OCI-LY3 (cell line): ENCODE measurements at regions not wholly inside any gene's neighbourhood (a gene's known extent, or its start where the extent isn't known, plus 50 kb on each side); places are given as distances from the start of the nearest gene placed in this dataset.

Source experiments
- EZH2phosphoT487 ChIP-seq: fragments of 200-600 bp; shearing (Covaris generic); IDR thresholded peaks from 2 replicates; pipeline ENCODE4 v1.6.1; 2018; ENCODE audit warnings: antibody characterized with exemption, mixed run types, low read depth
- TF ChIP-seq, protein P1 (sequence below): fragments of 200-600, 300-600 bp; sonication (generic); IDR thresholded peaks from 2 replicates; pipeline ENCODE4 v1.5.1; 2014; ENCODE audit warnings: antibody characterized with exemption, low read length, low read depth

DNA sequence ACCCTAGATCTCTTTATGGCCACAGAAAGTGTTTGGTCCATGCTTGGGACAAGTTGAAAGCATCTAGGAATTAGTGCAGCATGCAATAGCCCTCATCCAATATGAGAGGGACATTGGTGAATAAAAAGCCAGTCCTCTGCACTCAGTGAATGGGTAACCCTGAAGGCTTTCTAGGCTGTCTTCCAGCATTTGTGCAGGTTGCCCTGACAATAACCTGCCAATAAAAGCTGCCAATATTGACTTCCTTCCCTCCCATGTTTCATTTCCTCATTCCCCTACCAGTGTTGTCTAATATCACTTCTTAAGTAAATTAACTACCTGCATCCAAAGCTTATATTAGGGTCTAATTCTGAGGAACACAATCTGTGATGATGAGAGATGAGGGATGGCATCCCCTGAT lies 563.6 kb upstream of the NEGR1 start:
- TF ChIP-seq, protein P1, sequence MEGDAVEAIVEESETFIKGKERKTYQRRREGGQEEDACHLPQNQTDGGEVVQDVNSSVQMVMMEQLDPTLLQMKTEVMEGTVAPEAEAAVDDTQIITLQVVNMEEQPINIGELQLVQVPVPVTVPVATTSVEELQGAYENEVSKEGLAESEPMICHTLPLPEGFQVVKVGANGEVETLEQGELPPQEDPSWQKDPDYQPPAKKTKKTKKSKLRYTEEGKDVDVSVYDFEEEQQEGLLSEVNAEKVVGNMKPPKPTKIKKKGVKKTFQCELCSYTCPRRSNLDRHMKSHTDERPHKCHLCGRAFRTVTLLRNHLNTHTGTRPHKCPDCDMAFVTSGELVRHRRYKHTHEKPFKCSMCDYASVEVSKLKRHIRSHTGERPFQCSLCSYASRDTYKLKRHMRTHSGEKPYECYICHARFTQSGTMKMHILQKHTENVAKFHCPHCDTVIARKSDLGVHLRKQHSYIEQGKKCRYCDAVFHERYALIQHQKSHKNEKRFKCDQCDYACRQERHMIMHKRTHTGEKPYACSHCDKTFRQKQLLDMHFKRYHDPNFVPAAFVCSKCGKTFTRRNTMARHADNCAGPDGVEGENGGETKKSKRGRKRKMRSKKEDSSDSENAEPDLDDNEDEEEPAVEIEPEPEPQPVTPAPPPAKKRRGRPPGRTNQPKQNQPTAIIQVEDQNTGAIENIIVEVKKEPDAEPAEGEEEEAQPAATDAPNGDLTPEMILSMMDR, result no peak
- TF ChIP-seq EZH2phosphoT487, result no peak
